PC-9 (cell line): ENCODE measurements at regions not wholly inside any gene's neighbourhood (a gene's known extent, or its start where the extent isn't known, plus 50 kb on each side); places are given as distances from the start of the nearest gene placed in this dataset.

ENCODE experiments used
- CTCF ChIP-seq: fragments of 200-600 bp; sonication (generic); conservative IDR thresholded peaks from 2 replicates; pipeline ENCODE4 v1.6.1; 2017; ENCODE audit warnings: mixed run types, antibody characterized with exemption, mild to moderate bottlenecking, moderate library complexity
- EZH2 ChIP-seq: fragments of 200-600 bp; sonication (generic); IDR thresholded peaks from 2 replicates; pipeline ENCODE4 v1.8.0; 2017; ENCODE audit warnings: antibody characterized with exemption, low read depth

DNA sequence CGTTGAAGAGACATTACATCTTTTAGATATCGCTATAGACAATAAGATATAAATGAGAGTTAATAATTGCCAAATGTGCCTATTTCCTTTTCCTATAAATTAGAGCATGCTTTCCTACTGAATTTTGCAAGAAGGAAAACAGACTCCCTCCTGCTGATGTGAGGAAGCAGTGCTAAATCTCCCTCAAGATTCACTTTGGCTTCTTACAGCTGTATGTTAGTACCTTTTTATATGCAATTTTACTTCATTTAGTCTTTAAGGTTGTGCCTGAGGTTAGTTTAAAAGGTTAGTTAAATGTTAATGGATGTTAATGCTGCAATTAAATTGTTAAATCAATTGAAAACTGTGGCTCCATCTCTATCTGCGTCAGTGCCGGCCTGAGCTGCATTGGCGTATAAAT is 728.8 kb downstream of the NR2F2 start:
- no peak for TF ChIP-seq EZH2
- no peak for TF ChIP-seq CTCF
